ENCODE measurements at regions not wholly inside any gene's neighbourhood (a gene's known extent, or its start where the extent isn't known, plus 50 kb on each side); places are given as distances from the start of the nearest gene placed in this dataset.

- Mint-ChIP-seq H3K27me3 (ENCODE audit: unreplicated experiment) (no peaks in the 10 kb centered on the region), H3K27ac (ENCODE audit: unreplicated experiment) (no peak overlapping the region), H3K9me3 (ENCODE audit: unreplicated experiment) (peaks cover 4% of the 10 kb centered on the region), H3K36me3 (ENCODE audit: unreplicated experiment) (no peaks in the 10 kb centered on the region), H3K4me1 (ENCODE audit: low read depth, unreplicated experiment) (no peaks in the 10 kb centered on the region), H3K4me3 (ENCODE audit: unreplicated experiment) (no peak overlapping the region)
- no peak for TF ChIP-seq CTCF (IDR thresholded peaks at IDR 0.05; ENCODE audit: partially characterized antibody, unreplicated experiment)
- DNase-seq = no peak
These were observed 514.7 kb downstream of the PLPP3 start for GRCh38 chr1:56064705-56065104.

- DNase-seq = no peak
- Mint-ChIP-seq H3K27me3 (ENCODE audit: unreplicated experiment) (no peaks in the 10 kb centered on the region), H3K27ac (ENCODE audit: unreplicated experiment) (no peak overlapping the region), H3K9me3 (ENCODE audit: unreplicated experiment) (peaks cover 4% of the 10 kb centered on the region), H3K4me3 (ENCODE audit: unreplicated experiment) (no peak overlapping the region), H3K4me1 (ENCODE audit: low read depth, unreplicated experiment) (no peaks in the 10 kb centered on the region), H3K36me3 (ENCODE audit: unreplicated experiment) (no peaks in the 10 kb centered on the region)
- TF ChIP-seq CTCF (IDR thresholded peaks at IDR 0.05; ENCODE audit: partially characterized antibody, unreplicated experiment) = no peak
These were observed 515.9 kb downstream of the PLPP3 start for GRCh38 chr1:56063461-56063860.

GRCh38 chr1:56062625-56063024, 516.7 kb downstream of the PLPP3 start:
- H3K4me1 Mint-ChIP-seq (ENCODE audit: low read depth, unreplicated experiment) = no peaks in the 10 kb centered on the region
- peaks cover 4% of the 10 kb centered on the region for H3K9me3 Mint-ChIP-seq (ENCODE audit: unreplicated experiment)
- H3K4me3 Mint-ChIP-seq (ENCODE audit: unreplicated experiment) = no peak overlapping the region
- no peak for DNase-seq
- no peak overlapping the region for H3K27ac Mint-ChIP-seq (ENCODE audit: unreplicated experiment)
- TF ChIP-seq CTCF (IDR thresholded peaks at IDR 0.05; ENCODE audit: partially characterized antibody, unreplicated experiment) = no peak
- no peaks in the 10 kb centered on the region for H3K36me3 Mint-ChIP-seq (ENCODE audit: unreplicated experiment)
- H3K27me3 Mint-ChIP-seq (ENCODE audit: unreplicated experiment) = no peaks in the 10 kb centered on the region

GRCh38 chr1:56061824-56062223, 517.5 kb downstream of the PLPP3 start:
- no peak for TF ChIP-seq CTCF (IDR thresholded peaks at IDR 0.05; ENCODE audit: partially characterized antibody, unreplicated experiment)
- Mint-ChIP-seq H3K4me3 (ENCODE audit: unreplicated experiment) (no peak overlapping the region), H3K27ac (ENCODE audit: unreplicated experiment) (no peak overlapping the region), H3K9me3 (ENCODE audit: unreplicated experiment) (peaks cover 4% of the 10 kb centered on the region), H3K27me3 (ENCODE audit: unreplicated experiment) (no peaks in the 10 kb centered on the region), H3K4me1 (ENCODE audit: low read depth, unreplicated experiment) (no peaks in the 10 kb centered on the region), H3K36me3 (ENCODE audit: unreplicated experiment) (no peaks in the 10 kb centered on the region)
- no peak for DNase-seq

GRCh38 chr1:56060906-56061305, 518.5 kb downstream of the PLPP3 start:
- H3K9me3 Mint-ChIP-seq (ENCODE audit: unreplicated experiment) = peaks cover 4% of the 10 kb centered on the region
- H3K27ac Mint-ChIP-seq (ENCODE audit: unreplicated experiment) = no peak overlapping the region
- no peaks in the 10 kb centered on the region for H3K27me3 Mint-ChIP-seq (ENCODE audit: unreplicated experiment)
- H3K4me1 Mint-ChIP-seq (ENCODE audit: low read depth, unreplicated experiment) = no peaks in the 10 kb centered on the region
- H3K4me3 Mint-ChIP-seq (ENCODE audit: unreplicated experiment) = no peak overlapping the region
- no peaks in the 10 kb centered on the region for H3K36me3 Mint-ChIP-seq (ENCODE audit: unreplicated experiment)
- DNase-seq = no peak
- TF ChIP-seq CTCF (IDR thresholded peaks at IDR 0.05; ENCODE audit: partially characterized antibody, unreplicated experiment) = no peak

Data from glutamatergic neuron (in vitro differentiated cells).